A549 (cell line): ENCODE measurements at regions not wholly inside any gene's neighbourhood (a gene's known extent, or its start where the extent isn't known, plus 50 kb on each side); places are given as distances from the start of the nearest gene placed in this dataset.

Experiments used
- BHLHE40 ChIP-seq: IDR thresholded peaks from 2 replicates; pipeline ENCODE4 v1.6.1; 2012; ENCODE audit warnings: low read depth, low read length, inconsistent platforms
- CTCF ChIP-seq: fragments of >200 bp; sonication (Bioruptor Twin); formaldehyde crosslinking; IDR thresholded peaks from 3 replicates; pipeline ENCODE4 v1.5.1; 2016
- EP300 ChIP-seq, 2 experiments: fragments of >200 bp; sonication (Bioruptor Twin); formaldehyde crosslinking; IDR thresholded peaks; 2 replicates in 1 of 2; 3 replicates in 1 of 2; pipeline ENCODE4 v1.6.1; 2016 to 2017
- FOSB ChIP-seq: fragments of 250-450 bp; sonication (Bioruptor Pico); IDR thresholded peaks from 2 replicates; pipeline ENCODE4 v1.5.0; 2020; ENCODE audit warnings: mild to moderate bottlenecking, moderate library complexity
- POLR2A ChIP-seq: IDR thresholded peaks from 2 replicates; pipeline ENCODE4 v1.6.1; 2012; ENCODE audit warnings: mild to moderate bottlenecking, low read length
- TF ChIP-seq, protein P1 (sequence below): IDR thresholded peaks from 2 replicates; pipeline ENCODE4 v1.6.1; 2012; ENCODE audit warnings: low read depth, borderline replicate concordance
- TF ChIP-seq, protein P2 (sequence below): IDR thresholded peaks from 2 replicates; pipeline ENCODE4 v1.6.1; 2012

GRCh38 chr10:44576702-44577191 is 191.8 kb upstream of the CXCL12 start:
- TF ChIP-seq POLR2A: no peak
- TF ChIP-seq, protein P1, sequence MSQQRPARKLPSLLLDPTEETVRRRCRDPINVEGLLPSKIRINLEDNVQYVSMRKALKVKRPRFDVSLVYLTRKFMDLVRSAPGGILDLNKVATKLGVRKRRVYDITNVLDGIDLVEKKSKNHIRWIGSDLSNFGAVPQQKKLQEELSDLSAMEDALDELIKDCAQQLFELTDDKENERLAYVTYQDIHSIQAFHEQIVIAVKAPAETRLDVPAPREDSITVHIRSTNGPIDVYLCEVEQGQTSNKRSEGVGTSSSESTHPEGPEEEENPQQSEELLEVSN: no peak
- TF ChIP-seq BHLHE40: no peak
- no peak for TF ChIP-seq CTCF
- TF ChIP-seq EP300 (IDR thresholded peaks at IDR 0.05): no peak
- TF ChIP-seq, protein P2, sequence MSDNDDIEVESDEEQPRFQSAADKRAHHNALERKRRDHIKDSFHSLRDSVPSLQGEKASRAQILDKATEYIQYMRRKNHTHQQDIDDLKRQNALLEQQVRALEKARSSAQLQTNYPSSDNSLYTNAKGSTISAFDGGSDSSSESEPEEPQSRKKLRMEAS: no peak
- no peak for TF ChIP-seq FOSB (CRISPR knock-in tag)
